Spleen (tissue), 11 donors: ENCODE measurements at regions not wholly inside any gene's neighbourhood (a gene's known extent, or its start where the extent isn't known, plus 50 kb on each side); places are given as distances from the start of the nearest gene placed in this dataset.

Source experiments
- DNase-seq: peaks from one replicate; pipeline ENCODE4 v3.0.0-alpha.2; 2020
- H3K27ac ChIP-seq, 8 donors: fragments of 200-600 bp; sonication (generic) in 7 of 8; 1 replicate in 4 of 8; 2 replicates in 4 of 8; pipeline versions ENCODE4 v1.5.0 to v1.8.0; 2016 to 2021; ENCODE audit warnings: inconsistent platforms in 4 of 8, mild to moderate bottlenecking in 4 of 8, moderate library complexity in 1 of 8
- H3K27me3 ChIP-seq, 7 donors: fragments of 200-600 bp; sonication (generic) in 6 of 7; replicated peaks in 1 of 7; 1 replicate in 4 of 7; 2 replicates in 3 of 7; pipeline versions ENCODE4 v1.5.0 to v1.8.0; 2016 to 2021; ENCODE audit warnings: inconsistent platforms in 3 of 7, mild to moderate bottlenecking in 1 of 7
- H3K36me3 ChIP-seq, 6 donors: fragments of 200-600 bp; sonication (generic) in 5 of 6; 1 replicate in 4 of 6; 2 replicates in 2 of 6; pipeline versions ENCODE4 v1.5.0 to v1.8.0; 2016 to 2021; ENCODE audit warnings: inconsistent platforms in 2 of 6
- H3K4me1 ChIP-seq, 6 donors: fragments of 200-600 bp; sonication (generic) in 5 of 6; 1 replicate in 3 of 6; 2 replicates in 3 of 6; pipeline versions ENCODE4 v1.5.0 to v1.8.0; 2016 to 2021; ENCODE audit warnings: inconsistent platforms in 3 of 6
- H3K4me3 ChIP-seq, 8 donors: fragments of 200-600 bp; sonication (generic) in 7 of 8; 1 replicate in 4 of 8; 2 replicates in 4 of 8; pipeline versions ENCODE4 v1.5.0 to v1.8.0; 2016 to 2021; ENCODE audit warnings: inconsistent platforms in 4 of 8, mild to moderate bottlenecking in 4 of 8, moderate library complexity in 2 of 8
- H3K9me3 ChIP-seq, 8 donors: fragments of 200-600 bp; sonication (generic) in 7 of 8; 1 replicate in 4 of 8; 2 replicates in 4 of 8; pipeline versions ENCODE4 v1.5.0 to v1.8.0; 2016 to 2021; ENCODE audit warnings: inconsistent platforms in 4 of 8
- POLR2A ChIP-seq, 3 donors: fragments of 450-650 bp; IDR thresholded peaks; one replicate each; pipeline ENCODE4 v1.5.1; 2017; ENCODE audit warnings: antibody characterized with exemption in 3 of 3, mild to moderate bottlenecking in 1 of 3
- POLR2AphosphoS5 ChIP-seq, 3 donors: sonication (generic); formaldehyde crosslinking; IDR thresholded peaks; one replicate each; pipeline ENCODE4 v1.5.1; 2017; ENCODE audit warnings: antibody characterized with exemption in 3 of 3
- WGBS, 5 donors: extraction: QIAGEN DNeasy Blood & Tissue Kit in 3 of 5; methylation state at CpG; one replicate each; pipeline versions ENCODE4 v1.1.5 to v1.1.7; 2013 to 2018; 5-methylcytosine and 5-hydroxymethylcytosine counted together
- intact Hi-C: fragments of 100-400 bp; cut with DNase I; formaldehyde crosslinking; loops from one replicate; pipeline ENCODE4 v1.15.0; 2023; ENCODE audit warnings: low total_unique reads
- TF ChIP-seq, protein P1 (sequence below), 11 experiments: fragments of 200-600 bp in 7 of 11; fragments of 450-650 bp in 4 of 11; sonication (generic) in 4 of 11; IDR thresholded peaks in 8 of 11; conservative IDR thresholded peaks in 3 of 11; 1 replicate in 7 of 11; 2 replicates in 4 of 11; pipeline versions ENCODE4 v1.4.0 to v1.8.0; 2016 to 2021; ENCODE audit warnings: antibody characterized with exemption in 11 of 11, inconsistent platforms in 4 of 11, mild to moderate bottlenecking in 1 of 11
- donor health status: healthy with polysubstance abuse.
- donor health status: DM: no; HTN: no; CAD: no; lungs with moderate emphysema.
- donor health status: DM: no; HTN: no; CAD: no.
- donor health status: Bipolar disorder and iron deficiency.
- donor health status: healthy.
- donor health status: DM: no; HTN: no; CAD: no.
- donor health status: DM: yes; HTN: yes; CAD: no.

DNA sequence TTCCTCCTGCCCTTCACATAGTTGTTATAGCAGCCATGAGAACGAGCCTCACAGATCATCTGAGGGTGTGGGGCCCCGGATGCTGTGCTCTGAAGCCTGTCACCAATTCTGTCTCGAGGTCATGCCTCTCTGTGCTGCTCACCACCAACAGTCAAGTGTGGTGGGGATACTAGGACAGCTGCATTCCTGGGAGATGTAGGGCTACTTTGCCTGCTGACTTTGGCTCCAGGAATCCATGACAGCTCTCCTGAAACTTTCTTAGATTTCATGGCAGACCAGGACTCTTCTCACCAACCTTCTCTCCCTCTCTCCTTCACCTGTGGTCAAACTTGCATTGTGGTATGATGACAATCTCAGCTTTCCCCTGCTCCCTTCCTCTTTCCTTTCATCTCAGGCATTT, 395.9 kb downstream of the PSAT1 start:
- Histone ChIP-seq H3K36me3 (no peaks in the 10 kb centered on the region), H3K4me3 (no peak overlapping the region), H3K27me3 (peaks cover 0 to 7% (median 0%) of the 10 kb centered on the region in 7 donors), H3K9me3 (no peaks in the 10 kb centered on the region), H3K4me1 (peaks cover 0 to 33% (median 13%) of the 10 kb centered on the region in 6 donors), H3K27ac (no peak overlapping the region)
- intact Hi-C loops = no loop called here
- WGBS, 5 donors = 42 to 70% (median 59%) methylated on average over 3 of the region's 3 CpGs
- no peak for DNase-seq
- TF ChIP-seq, protein P1, sequence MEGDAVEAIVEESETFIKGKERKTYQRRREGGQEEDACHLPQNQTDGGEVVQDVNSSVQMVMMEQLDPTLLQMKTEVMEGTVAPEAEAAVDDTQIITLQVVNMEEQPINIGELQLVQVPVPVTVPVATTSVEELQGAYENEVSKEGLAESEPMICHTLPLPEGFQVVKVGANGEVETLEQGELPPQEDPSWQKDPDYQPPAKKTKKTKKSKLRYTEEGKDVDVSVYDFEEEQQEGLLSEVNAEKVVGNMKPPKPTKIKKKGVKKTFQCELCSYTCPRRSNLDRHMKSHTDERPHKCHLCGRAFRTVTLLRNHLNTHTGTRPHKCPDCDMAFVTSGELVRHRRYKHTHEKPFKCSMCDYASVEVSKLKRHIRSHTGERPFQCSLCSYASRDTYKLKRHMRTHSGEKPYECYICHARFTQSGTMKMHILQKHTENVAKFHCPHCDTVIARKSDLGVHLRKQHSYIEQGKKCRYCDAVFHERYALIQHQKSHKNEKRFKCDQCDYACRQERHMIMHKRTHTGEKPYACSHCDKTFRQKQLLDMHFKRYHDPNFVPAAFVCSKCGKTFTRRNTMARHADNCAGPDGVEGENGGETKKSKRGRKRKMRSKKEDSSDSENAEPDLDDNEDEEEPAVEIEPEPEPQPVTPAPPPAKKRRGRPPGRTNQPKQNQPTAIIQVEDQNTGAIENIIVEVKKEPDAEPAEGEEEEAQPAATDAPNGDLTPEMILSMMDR (IDR thresholded peaks at IDR 0.05 in 8 of 11, conservative IDR thresholded peaks at IDR 0.05 in 3 of 11) = no peak
- no peak for TF ChIP-seq POLR2AphosphoS5 (IDR thresholded peaks at IDR 0.05)
- no peak for TF ChIP-seq POLR2A (IDR thresholded peaks at IDR 0.05)

DNA sequence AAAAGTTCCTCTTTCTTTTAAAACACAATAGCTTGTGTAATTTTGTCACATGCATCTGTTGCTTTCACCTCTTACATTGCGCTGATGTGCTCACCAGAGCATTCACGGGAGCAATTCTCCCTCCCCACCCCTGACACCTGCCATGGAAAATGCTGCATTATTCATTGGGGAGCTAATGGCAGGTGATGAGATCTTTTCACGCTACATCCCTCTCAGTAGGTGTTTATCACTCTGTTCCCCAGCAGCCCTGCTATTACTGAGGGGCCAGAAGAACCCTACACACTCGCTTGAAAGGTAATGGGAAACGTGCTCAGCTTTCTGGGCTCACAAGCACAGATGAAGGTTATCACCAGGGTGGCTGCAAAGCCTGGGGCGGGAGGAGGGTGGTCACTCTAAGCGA, 398.0 kb downstream of the PSAT1 start:
- 37 to 42% (median 40%) methylated on average over 7 of the region's 7 CpGs for WGBS, 5 donors
- TF ChIP-seq, protein P1 (IDR thresholded peaks at IDR 0.05 in 8 of 11, conservative IDR thresholded peaks at IDR 0.05 in 3 of 11) = no peak
- TF ChIP-seq POLR2AphosphoS5 (IDR thresholded peaks at IDR 0.05) = no peak
- no peak for TF ChIP-seq POLR2A (IDR thresholded peaks at IDR 0.05)

DNA sequence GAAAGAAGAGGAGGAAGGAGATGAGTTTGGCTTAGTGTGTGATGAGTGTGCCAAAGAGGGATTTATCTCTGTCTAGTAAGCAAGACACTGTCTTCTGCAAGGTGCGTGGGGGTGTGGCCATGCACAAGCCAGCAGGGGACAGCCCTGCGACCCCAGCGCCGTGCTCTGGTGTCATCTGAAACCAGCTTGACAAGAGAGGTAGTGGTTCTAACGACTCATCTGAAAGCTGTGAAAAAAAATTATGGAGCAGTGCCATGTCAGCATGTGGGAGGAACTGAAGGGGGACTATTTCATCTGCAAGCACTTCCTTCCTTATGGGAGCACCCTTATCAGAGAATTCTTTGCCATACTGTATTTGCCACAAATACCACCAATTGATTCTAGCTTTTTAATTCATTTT, 398.6 kb downstream of the PSAT1 start:
- WGBS, 5 donors = 11 to 23% (median 17%) methylated on average over 5 of the region's 5 CpGs
- intact Hi-C loops = no loop called here

More for the DNA sequence above, 398.0 kb downstream of the PSAT1 start:
- Histone ChIP-seq H3K36me3 (no peaks in the 10 kb centered on the region), H3K4me3 (peak overlapping the region in 1 of 8 donors; percentile 43), H3K4me1 (peaks cover 0 to 40% (median 13%) of the 10 kb centered on the region in 6 donors), H3K27me3 (peaks cover 0 to 7% (median 0%) of the 10 kb centered on the region in 7 donors), H3K27ac (peak overlapping the region in 6 of 8 donors; percentile 17 to 77 (median 59)), H3K9me3 (no peaks in the 10 kb centered on the region)
- DNase-seq = no peak
- intact Hi-C loops = no loop called here

DNA sequence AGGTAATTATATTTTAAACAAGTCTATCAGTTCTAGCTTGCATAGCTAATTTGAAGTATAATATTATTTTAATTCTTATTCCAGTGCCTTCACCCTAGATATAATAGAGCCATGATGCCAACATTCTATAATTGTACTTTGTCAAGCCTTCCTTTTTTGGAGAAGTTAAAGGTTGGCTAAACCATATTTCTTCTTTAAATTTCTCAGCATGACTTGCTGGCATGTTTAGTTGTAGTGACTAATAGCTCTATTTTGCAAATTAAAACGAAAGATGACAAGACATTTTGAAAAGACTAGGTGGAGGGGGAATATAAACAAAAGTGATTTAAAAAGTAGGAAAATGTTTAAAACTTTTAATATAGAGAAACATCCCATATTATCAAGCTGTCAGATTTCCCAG, 400.7 kb downstream of the PSAT1 start:
- no peaks in the 10 kb centered on the region for H3K9me3 ChIP-seq
- intact Hi-C loops = no loop called here
- no peaks in the 10 kb centered on the region for H3K36me3 ChIP-seq
- TF ChIP-seq POLR2AphosphoS5 (IDR thresholded peaks at IDR 0.05) (no peak), POLR2A (IDR thresholded peaks at IDR 0.05) (no peak)
- TF ChIP-seq, protein P1 (IDR thresholded peaks at IDR 0.05 in 8 of 11, conservative IDR thresholded peaks at IDR 0.05 in 3 of 11) = no peak
- H3K27me3 ChIP-seq = peaks cover 0 to 7% (median 0%) of the 10 kb centered on the region in 7 donors
- no peak overlapping the region for H3K4me3 ChIP-seq
- peak overlapping the region in 1 of 8 donors; percentile 28 for H3K27ac ChIP-seq
- no peak for DNase-seq
- H3K4me1 ChIP-seq = peaks cover 0 to 40% (median 13%) of the 10 kb centered on the region in 6 donors
- WGBS, 5 donors = 15 to 31% (median 21%) methylated on average over 1 of the region's 1 CpG

More for the DNA sequence above, 398.6 kb downstream of the PSAT1 start:
- H3K27ac ChIP-seq = peak overlapping the region in 6 of 8 donors; percentile 17 to 77 (median 59)
- peaks cover 0 to 7% (median 0%) of the 10 kb centered on the region in 7 donors for H3K27me3 ChIP-seq
- H3K9me3 ChIP-seq = no peaks in the 10 kb centered on the region
- TF ChIP-seq, protein P1 (IDR thresholded peaks at IDR 0.05 in 8 of 11, conservative IDR thresholded peaks at IDR 0.05 in 3 of 11) = no peak
- TF ChIP-seq POLR2AphosphoS5 (IDR thresholded peaks at IDR 0.05) (no peak), POLR2A (IDR thresholded peaks at IDR 0.05) (no peak)
- H3K4me3 ChIP-seq = peak overlapping the region in 1 of 8 donors; percentile 43
- no peaks in the 10 kb centered on the region for H3K36me3 ChIP-seq
- DNase-seq = peak; percentile 77
- H3K4me1 ChIP-seq = peaks cover 0 to 40% (median 13%) of the 10 kb centered on the region in 6 donors
